K562 (cell line): ENCODE measurements at regions not wholly inside any gene's neighbourhood (a gene's known extent, or its start where the extent isn't known, plus 50 kb on each side); places are given as distances from the start of the nearest gene placed in this dataset.

Experiments used
- ATAC-seq: fragments of 200-7000 bp; cut with Tn5 transposase; 3 replicates; pipeline ENCODE4 v1.9.1; 2020; ENCODE audit warnings: moderate library complexity
- BruUV-seq: library from RNA; stranded (reverse); fragments of 400-500 nt; replicated peaks from 2 replicates; lab custom pipeline; 2021; lab: Mats Ljungman, UMichigan
- CTCF ChIA-PET: fragments of 300-600 bp; formaldehyde crosslinking; extraction: SDS; loops from one replicate; lab custom pipeline; 2021; ENCODE audit warnings: low intra/inter-chr PET ratio; lab: Yijun Ruan, JAX
- POLR2A ChIA-PET: fragments of 300-600, 350-650 bp; sonication (Branson Sonifier 250); formaldehyde crosslinking; extraction: SDS; loops from one replicate; lab custom pipeline; 2021; ENCODE audit warnings: antibody characterized with exemption, inconsistent platforms; lab: Yijun Ruan, JAX
- DNase-seq, 4 experiments: peaks; one replicate each; pipeline versions ENCODE4 v3.0.0 to v3.0.0-alpha.2; 2011 to 2018; ENCODE audit warnings: low spot score in 3 of 4, mixed read lengths in 3 of 4; ENCODE audit errors: extremely low read depth in 1 of 4
- FAIRE-seq: peaks from 2 replicates; lab custom pipeline; 2011; peaks lifted over from hg19 to GRCh38; lab: Jason Lieb, UNC
- H2AFZ ChIP-seq: 2 replicates; pipeline ENCODE4 v1.6.0; 2011; ENCODE audit warnings: low read depth, low read length, control low read depth, inconsistent platforms
- H3K27ac ChIP-seq: fragments of 200-600 bp; 3 replicates; pipeline ENCODE4 v1.8.0; 2011; ENCODE audit warnings: low read depth, mild to moderate bottlenecking, control low read depth, inconsistent platforms, low read length, moderate library complexity, mixed read lengths; ENCODE audit errors: extremely low read depth
- H3K27me3 ChIP-seq, 2 experiments: fragments of 300-600 bp in 1 of 2; 2 replicates in 1 of 2; 3 replicates in 1 of 2; pipeline versions ENCODE4 v1.6.0 to v1.8.0; 2011; ENCODE audit warnings: inconsistent platforms in 2 of 2, low read length in 2 of 2, mild to moderate bottlenecking in 1 of 2, mixed read lengths in 1 of 2, moderate library complexity in 1 of 2; ENCODE audit not compliant: control insufficient read depth in 2 of 2, insufficient read depth in 2 of 2
- H3K36me3 ChIP-seq: fragments of 300-600 bp; 3 replicates; pipeline ENCODE4 v1.8.0; 2011; ENCODE audit warnings: mild to moderate bottlenecking, low read length, inconsistent platforms; ENCODE audit not compliant: control insufficient read depth, insufficient read depth
- H3K4me1 ChIP-seq, 2 experiments: fragments of 200-600 bp in 1 of 2; replicated peaks in 1 of 2; 2 replicates in 1 of 2; 3 replicates in 1 of 2; pipeline versions ENCODE4 v1.5.1 to v1.8.0; 2011; ENCODE audit warnings: inconsistent platforms in 2 of 2, low read length in 2 of 2, mild to moderate bottlenecking in 1 of 2, mixed read lengths in 1 of 2, moderate library complexity in 1 of 2; ENCODE audit not compliant: control insufficient read depth in 2 of 2, insufficient read depth in 2 of 2
- H3K4me2 ChIP-seq: 2 replicates; pipeline ENCODE4 v1.6.1; 2011; ENCODE audit warnings: low read length, control low read depth, inconsistent platforms, mixed read lengths; ENCODE audit not compliant: insufficient read depth
- H3K4me3 ChIP-seq: fragments of 200-600 bp; sonication (generic), shearing (Covaris generic); 2 replicates; pipeline ENCODE4 v1.5.1; 2016; ENCODE audit warnings: control low read depth, inconsistent platforms
- H3K79me2 ChIP-seq: fragments of 200-600 bp; 3 replicates; pipeline ENCODE4 v1.8.0; 2011; ENCODE audit warnings: low read length, inconsistent platforms; ENCODE audit not compliant: control insufficient read depth, insufficient read depth
- H3K9ac ChIP-seq, 2 experiments: 2 replicates each; pipeline versions ENCODE4 v1.6.0 to v1.6.1; 2011; ENCODE audit warnings: low read depth in 2 of 2, low read length in 2 of 2, control low read depth in 1 of 2, inconsistent platforms in 1 of 2, mild to moderate bottlenecking in 1 of 2, mixed read lengths in 1 of 2; ENCODE audit not compliant: insufficient read depth in 1 of 2
- H3K9me1 ChIP-seq: one replicate; pipeline ENCODE4 v1.6.0; 2011; ENCODE audit warnings: inconsistent platforms, mild to moderate bottlenecking, low read length, moderate library complexity; ENCODE audit not compliant: control insufficient read depth, insufficient read depth
- H3K9me3 ChIP-seq: replicated peaks from 2 replicates; pipeline ENCODE4 v1.5.1; 2011; ENCODE audit warnings: low read depth, low read length, inconsistent platforms; ENCODE audit not compliant: control insufficient read depth, insufficient read depth
- H4K20me1 ChIP-seq: replicated peaks from 2 replicates; pipeline ENCODE4 v1.6.1; 2011; ENCODE audit warnings: low read length, inconsistent platforms, mixed read lengths; ENCODE audit not compliant: control insufficient read depth, insufficient read depth
- C11orf30 ChIP-seq: fragments of 450-650 bp; IDR thresholded peaks from 2 replicates; pipeline ENCODE4 v1.6.1; 2016; ENCODE audit warnings: low read depth, mild to moderate bottlenecking
- FOSL1 ChIP-seq: fragments of 200-800 bp; sonication (Bioruptor generic); conservative IDR thresholded peaks from 2 replicates; pipeline ENCODE4 v1.6.1; 2016; ENCODE audit warnings: missing genetic modification characterization, missing compliant biosample characterization
- GABPA ChIP-seq: fragments of 200-800 bp; sonication (Bioruptor generic); conservative IDR thresholded peaks from 2 replicates; pipeline ENCODE4 v1.6.1; 2016; ENCODE audit warnings: low read depth, missing genetic modification characterization, missing compliant biosample characterization
- MEIS2 ChIP-seq: fragments of 450-650 bp; IDR thresholded peaks from 2 replicates; pipeline ENCODE4 v1.6.1; 2014; ENCODE audit warnings: mild to moderate bottlenecking; ENCODE audit not compliant: partially characterized antibody
- SMAD1 ChIP-seq: fragments of 150-350 bp; IDR thresholded peaks from 2 replicates; pipeline ENCODE4 v1.6.1; 2014; ENCODE audit warnings: low read length, low read depth; ENCODE audit not compliant: partially characterized antibody
- SMARCE1 ChIP-seq: fragments of 450-650 bp; IDR thresholded peaks from 2 replicates; pipeline ENCODE4 v1.7.1; 2016; ENCODE audit warnings: mild to moderate bottlenecking
- ZFP1 ChIP-seq: fragments of 450-650 bp; formaldehyde crosslinking; IDR thresholded peaks from 2 replicates; pipeline ENCODE4 v1.4.0; 2020; ENCODE audit warnings: mild to moderate bottlenecking, mixed read lengths
- ZNF316 ChIP-seq: fragments of 450-650 bp; IDR thresholded peaks from 2 replicates; pipeline ENCODE4 v1.6.1; 2016
- ZNF695 ChIP-seq: fragments of 450-650 bp; formaldehyde crosslinking; IDR thresholded peaks from 2 replicates; pipeline ENCODE4 v1.4.0; 2020; ENCODE audit warnings: mild to moderate bottlenecking, moderate library complexity
- WGBS: fragments of 100-300 bp; shearing (Covaris generic); methylation state at CpG from one replicate; pipeline ENCODE4 v1.1.6; 2016; ENCODE audit warnings: low coverage, mixed read lengths; ENCODE audit not compliant: insufficient coverage; ENCODE audit errors: missing lambda C conversion rate; 5-methylcytosine and 5-hydroxymethylcytosine counted together
- in situ Hi-C: fragments of 300-500 bp; cut with MboI; formaldehyde crosslinking; loops from 4 replicates; pipeline ENCODE4 v1.15.0; 2018; ENCODE audit warnings: inconsistent platforms, mixed read lengths
- intact Hi-C: fragments of 100-400 bp; cut with micrococcal nuclease; formaldehyde crosslinking; loops from 2 replicates; pipeline ENCODE4 v1.14.2; 2022

DNA sequence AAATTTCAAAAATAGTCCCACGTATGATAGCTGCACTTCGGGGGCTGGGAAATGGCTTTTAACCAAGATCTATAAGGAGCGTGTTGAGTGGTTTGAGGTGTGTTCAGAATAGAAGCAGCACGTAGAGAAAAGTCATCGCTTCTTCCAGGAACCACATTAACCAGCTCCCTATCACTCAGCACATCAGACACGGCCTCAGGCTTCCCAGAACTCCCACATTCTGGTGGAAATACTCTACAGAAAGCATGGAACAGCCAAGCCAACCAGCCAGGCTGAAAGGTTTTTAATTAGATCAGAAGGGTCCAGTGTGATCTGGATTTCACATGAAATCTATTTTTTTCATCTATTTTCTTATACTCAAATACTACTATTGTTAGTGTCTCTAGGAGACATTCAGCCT, 231.5 kb upstream of the NRP1 start:
- H3K4me2 ChIP-seq, result no peak overlapping the region
- POLR2A ChIA-PET, result interaction anchor here (0.6 kb wide), 1 partner anchor 90 kb away, joined by 3 read pairs; no protein-coding TSS in a partner anchor
- no peak overlapping the region for H3K9ac ChIP-seq
- no peaks in the 10 kb centered on the region for H3K36me3 ChIP-seq
- FAIRE-seq (peak; percentile 71), DNase-seq (peak in 1 of 4 experiments; percentile 8), ATAC-seq (no peak)
- TF ChIP-seq SMARCE1 (no peak), MEIS2 (peak; percentile 26), ZNF695 (CRISPR knock-in tag) (no peak), FOSL1 (no peak), ZFP1 (CRISPR knock-in tag) (no peak), SMAD1 (no peak), GABPA (tag) (no peak)
- H3K79me2 ChIP-seq, result no peaks in the 10 kb centered on the region
- no peaks in the 10 kb centered on the region for H4K20me1 ChIP-seq
- WGBS, result 2% methylated on average over 6 of the region's 6 CpGs
- H3K9me1 ChIP-seq, result no peaks in the 10 kb centered on the region
- no peak overlapping the region for H3K4me3 ChIP-seq
- no peaks in the 10 kb centered on the region for H3K9me3 ChIP-seq
- BruUV-seq, result no TSS peak
- intact Hi-C loops (no loop called here), in situ Hi-C loops (no loop called here)
- no peaks in the 10 kb centered on the region; a peak in 2 of 5 replicates for H3K4me1 ChIP-seq
- H2AFZ ChIP-seq, result no peak overlapping the region
- CTCF ChIA-PET, result no interaction called here
- H3K27ac ChIP-seq, result no peak overlapping the region
- peaks cover 0 to 4% of the 10 kb centered on the region in 2 experiments; a peak in 1 of 5 replicates for H3K27me3 ChIP-seq

DNA sequence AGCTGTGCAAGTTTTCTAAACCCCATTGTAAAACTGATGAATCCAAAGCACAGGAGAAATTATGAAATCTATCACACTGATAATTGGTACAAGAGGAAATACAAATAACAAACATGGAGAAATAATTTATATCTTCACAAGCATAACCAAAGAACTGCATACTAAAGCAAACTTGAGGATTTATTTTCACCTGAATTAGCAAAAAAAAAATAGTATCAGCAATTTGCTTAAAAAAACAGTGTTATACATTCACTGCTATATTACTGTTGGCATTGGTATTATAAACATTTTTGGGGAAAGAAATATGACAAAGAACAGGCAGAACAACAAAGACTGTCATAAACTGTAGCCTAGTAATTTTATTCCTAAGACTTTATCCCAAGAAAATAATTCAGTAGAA, 230.8 kb upstream of the NRP1 start:
- intact Hi-C loops (no loop called here), in situ Hi-C loops (no loop called here)
- BruUV-seq, result no TSS peak
- Histone ChIP-seq H3K9me3 (no peaks in the 10 kb centered on the region), H2AFZ (no peak overlapping the region), H3K9me1 (no peaks in the 10 kb centered on the region), H3K4me3 (no peak overlapping the region), H3K79me2 (no peaks in the 10 kb centered on the region), H3K4me2 (no peak overlapping the region), H3K4me1 (no peaks in the 10 kb centered on the region; a peak in 2 of 5 replicates), H3K27me3 (peaks cover 0 to 4% of the 10 kb centered on the region in 2 experiments; a peak in 1 of 5 replicates), H3K36me3 (no peaks in the 10 kb centered on the region), H4K20me1 (no peaks in the 10 kb centered on the region), H3K27ac (no peak overlapping the region), H3K9ac (no peak overlapping the region)
- no peak for ATAC-seq
- ChIA-PET CTCF (no interaction called here), POLR2A (no interaction called here)
- DNase-seq, result no peak
- TF ChIP-seq ZNF316 (peak; percentile 61), MEIS2 (no peak), C11orf30 (peak; percentile 26; the same call in 1 of the 2 replicates)
- FAIRE-seq, result no peak
